ENCODE measurements at regions not wholly inside any gene's neighbourhood (a gene's known extent, or its start where the extent isn't known, plus 50 kb on each side); places are given as distances from the start of the nearest gene placed in this dataset.

DNA sequence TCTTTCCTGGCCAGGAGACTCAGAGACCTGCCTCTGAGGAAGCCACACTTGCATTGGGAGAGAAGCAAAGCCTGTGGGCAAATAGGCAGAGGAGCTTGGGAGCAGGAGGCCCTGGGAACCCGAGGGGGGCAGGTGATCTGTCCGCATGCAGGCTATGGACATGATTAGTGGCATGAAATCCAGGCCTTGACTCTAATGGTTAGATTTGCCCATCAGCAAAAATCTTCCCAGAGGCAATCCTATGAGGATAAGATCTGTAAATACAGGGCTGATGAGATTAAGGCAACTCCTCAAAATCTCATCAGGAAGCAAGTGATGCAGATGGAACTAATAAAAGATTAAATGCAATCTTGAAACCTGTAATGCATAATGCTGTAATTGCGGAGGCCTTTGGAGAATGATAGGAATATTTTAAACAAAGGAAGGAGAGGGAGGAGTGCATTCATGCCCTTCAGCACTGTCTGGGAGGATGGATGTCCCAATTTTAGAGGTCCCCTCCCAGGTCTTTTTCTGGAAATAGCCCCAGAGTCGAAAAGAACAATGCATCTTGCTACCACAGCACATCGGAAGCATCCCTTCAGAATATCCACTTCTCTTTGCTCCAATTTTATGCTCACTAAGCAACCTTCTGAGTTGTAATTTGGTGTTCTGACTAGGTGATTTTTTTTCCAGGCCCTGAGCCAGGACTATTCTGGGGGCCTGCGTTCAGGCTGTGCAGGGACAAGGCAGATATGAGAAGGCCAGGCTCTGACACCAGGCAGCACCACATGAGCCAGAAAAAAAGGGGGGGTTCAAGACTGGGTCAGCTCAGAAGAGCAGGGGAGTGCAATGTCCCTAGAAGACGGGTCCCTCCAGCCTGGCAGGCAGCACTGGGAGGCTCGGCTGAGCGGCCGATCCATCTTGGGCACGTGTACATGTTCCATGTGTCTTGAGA lies 66.5 kb downstream of the MED10 start:
- no peak overlapping the region for H3K4me3 ChIP-seq (ENCODE audit: severe bottlenecking)
- ATAC-seq (ENCODE audit: low read depth) (no peak), DNase-seq (ENCODE audit: low spot score) (no peak)
- no peaks in the 10 kb centered on the region for H3K4me1 ChIP-seq (ENCODE audit: insufficient read depth, poor library complexity, severe bottlenecking)
- TF ChIP-seq CTCF (IDR thresholded peaks at IDR 0.05; ENCODE audit: poor library complexity, severe bottlenecking): no peak
- no peaks in the 10 kb centered on the region for H3K9me3 ChIP-seq (ENCODE audit: severe bottlenecking)
- no peak overlapping the region for H3K27ac ChIP-seq (ENCODE audit: poor library complexity, severe bottlenecking)
- no peaks in the 10 kb centered on the region for H3K36me3 ChIP-seq (ENCODE audit: low read depth)
- H3K27me3 ChIP-seq (ENCODE audit: insufficient read depth, poor library complexity, severe bottlenecking): no peaks in the 10 kb centered on the region

- Histone ChIP-seq H3K36me3 (ENCODE audit: low read depth) (no peaks in the 10 kb centered on the region), H3K4me1 (ENCODE audit: insufficient read depth, poor library complexity, severe bottlenecking) (no peaks in the 10 kb centered on the region), H3K27ac (ENCODE audit: poor library complexity, severe bottlenecking) (no peak overlapping the region), H3K27me3 (ENCODE audit: insufficient read depth, poor library complexity, severe bottlenecking) (no peaks in the 10 kb centered on the region), H3K9me3 (ENCODE audit: severe bottlenecking) (no peaks in the 10 kb centered on the region), H3K4me3 (ENCODE audit: severe bottlenecking) (no peak overlapping the region)
- DNase-seq (ENCODE audit: low spot score) (no peak), ATAC-seq (ENCODE audit: low read depth) (no peak)
- TF ChIP-seq CTCF (IDR thresholded peaks at IDR 0.05; ENCODE audit: poor library complexity, severe bottlenecking): no peak
These were observed 68.4 kb downstream of the MED10 start for GRCh38 chr5:6309949-6310348.

DNA sequence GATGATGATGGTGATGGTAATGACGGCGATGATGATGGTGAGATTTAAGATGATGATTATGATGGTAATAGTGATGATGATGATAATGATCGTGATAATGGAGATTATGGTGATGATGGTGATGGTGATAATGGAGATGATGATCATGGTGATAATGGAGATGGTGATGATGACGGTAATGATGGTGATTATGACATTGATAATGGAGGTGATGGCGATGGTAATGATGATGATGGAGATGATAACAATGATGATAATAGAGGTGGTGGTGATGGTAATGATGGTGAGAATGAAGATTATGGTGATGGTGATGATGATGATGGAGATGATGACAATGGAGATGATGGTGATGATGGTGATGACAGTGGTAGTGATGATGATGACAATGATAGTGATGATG lies 69.7 kb downstream of the MED10 start:
- Histone ChIP-seq H3K9me3 (ENCODE audit: severe bottlenecking) (no peaks in the 10 kb centered on the region), H3K27ac (ENCODE audit: poor library complexity, severe bottlenecking) (no peak overlapping the region), H3K27me3 (ENCODE audit: insufficient read depth, poor library complexity, severe bottlenecking) (no peaks in the 10 kb centered on the region), H3K36me3 (ENCODE audit: low read depth) (no peaks in the 10 kb centered on the region), H3K4me3 (ENCODE audit: severe bottlenecking) (no peak overlapping the region), H3K4me1 (ENCODE audit: insufficient read depth, poor library complexity, severe bottlenecking) (no peaks in the 10 kb centered on the region)
- TF ChIP-seq CTCF (IDR thresholded peaks at IDR 0.05; ENCODE audit: poor library complexity, severe bottlenecking): no peak
- no peak for ATAC-seq (ENCODE audit: low read depth)
- no peak for DNase-seq (ENCODE audit: low spot score)

DNA sequence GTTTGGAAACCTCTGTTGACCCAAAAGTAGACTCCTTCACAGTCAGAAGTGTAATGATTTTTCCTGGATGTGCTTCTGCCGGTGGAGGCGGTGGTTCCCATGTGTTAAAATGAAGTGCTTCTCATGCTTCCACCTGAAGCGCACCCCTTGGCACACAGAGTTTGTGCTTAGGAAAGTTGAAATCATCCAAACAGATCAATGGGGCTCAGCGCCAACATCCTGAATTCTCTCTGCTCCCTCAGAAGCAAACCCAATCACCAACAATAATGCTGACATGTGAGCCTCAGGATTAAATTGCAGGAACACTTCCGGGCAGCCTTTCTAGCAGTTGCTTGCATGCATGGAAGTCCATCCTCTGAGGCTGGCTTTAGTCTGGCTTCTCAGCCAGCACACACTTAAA lies 71.0 kb downstream of the MED10 start:
- Histone ChIP-seq H3K36me3 (ENCODE audit: low read depth) (no peaks in the 10 kb centered on the region), H3K4me3 (ENCODE audit: severe bottlenecking) (no peak overlapping the region), H3K27me3 (ENCODE audit: insufficient read depth, poor library complexity, severe bottlenecking) (no peaks in the 10 kb centered on the region), H3K4me1 (ENCODE audit: insufficient read depth, poor library complexity, severe bottlenecking) (no peaks in the 10 kb centered on the region), H3K27ac (ENCODE audit: poor library complexity, severe bottlenecking) (no peak overlapping the region), H3K9me3 (ENCODE audit: severe bottlenecking) (no peaks in the 10 kb centered on the region)
- TF ChIP-seq CTCF (IDR thresholded peaks at IDR 0.05; ENCODE audit: poor library complexity, severe bottlenecking): no peak
- ATAC-seq (ENCODE audit: low read depth): no peak
- no peak for DNase-seq (ENCODE audit: low spot score)

DNA sequence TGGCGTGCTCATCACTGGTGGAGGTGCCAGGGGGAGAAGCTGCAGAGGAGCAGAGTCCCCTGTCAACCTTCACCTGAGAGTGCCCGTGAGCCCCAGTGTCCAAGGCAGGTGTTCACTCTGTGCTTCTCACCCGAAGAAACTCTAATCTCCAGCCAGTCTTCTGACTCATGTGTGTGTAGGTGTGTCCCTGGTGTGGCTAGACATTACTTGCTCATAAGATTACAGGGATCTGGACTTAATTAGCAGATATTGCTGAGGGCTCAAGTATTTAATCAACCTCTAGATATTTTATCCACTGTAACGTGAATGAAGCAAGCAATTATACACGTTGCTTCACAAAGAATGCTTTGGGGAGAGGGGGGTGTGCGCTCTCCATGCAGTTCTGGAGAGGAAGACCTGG lies 72.5 kb downstream of the MED10 start:
- H3K4me1 ChIP-seq (ENCODE audit: insufficient read depth, poor library complexity, severe bottlenecking): no peaks in the 10 kb centered on the region
- no peaks in the 10 kb centered on the region for H3K27me3 ChIP-seq (ENCODE audit: insufficient read depth, poor library complexity, severe bottlenecking)
- no peak overlapping the region for H3K27ac ChIP-seq (ENCODE audit: poor library complexity, severe bottlenecking)
- no peaks in the 10 kb centered on the region for H3K9me3 ChIP-seq (ENCODE audit: severe bottlenecking)
- ATAC-seq (ENCODE audit: low read depth) (peak; percentile 69), DNase-seq (ENCODE audit: low spot score) (no peak)
- no peak for TF ChIP-seq CTCF (IDR thresholded peaks at IDR 0.05; ENCODE audit: poor library complexity, severe bottlenecking)
- no peaks in the 10 kb centered on the region for H3K36me3 ChIP-seq (ENCODE audit: low read depth)
- H3K4me3 ChIP-seq (ENCODE audit: severe bottlenecking): no peak overlapping the region
